Body of pancreas (tissue), 4 donors: ENCODE measurements at regions not wholly inside any gene's neighbourhood (a gene's known extent, or its start where the extent isn't known, plus 50 kb on each side); places are given as distances from the start of the nearest gene placed in this dataset.

Experiments
- ATAC-seq: fragments of 150-250 bp; one replicate; pipeline ENCODE4 v1.9.1; 2016
- DNase-seq, 4 donors: peaks; one replicate each; pipeline ENCODE4 v3.0.0-alpha.2; 2019
- H3K27ac ChIP-seq, 4 donors: fragments of 200-600 bp; sonication (generic); 1 replicate in 3 of 4; 2 replicates in 1 of 4; pipeline versions ENCODE4 v1.5.1 to v1.6.1; 2016 to 2019; ENCODE audit warnings: mild to moderate bottlenecking in 1 of 4, mixed read lengths in 1 of 4, moderate library complexity in 1 of 4
- H3K27me3 ChIP-seq, 2 donors: fragments of 200-600 bp; sonication (generic); one replicate each; pipeline ENCODE4 v1.6.0; 2016; ENCODE audit warnings: mild to moderate bottlenecking in 1 of 2
- H3K36me3 ChIP-seq, 2 donors: fragments of 200-600 bp; sonication (generic); replicated peaks in 1 of 2; 2 replicates each; pipeline ENCODE4 v1.5.1; 2016; ENCODE audit warnings: low read depth in 2 of 2; ENCODE audit not compliant: insufficient read depth in 1 of 2
- H3K4me1 ChIP-seq: fragments of 200-600 bp; sonication (generic); one replicate; pipeline ENCODE4 v1.6.0; 2016
- H3K4me3 ChIP-seq, 2 donors: fragments of 200-600 bp; sonication (generic); 1 replicate in 1 of 2; 2 replicates in 1 of 2; pipeline ENCODE4 v1.5.1; 2016 to 2019
- H3K9me3 ChIP-seq, 3 donors: fragments of 200-600 bp; sonication (generic); 1 replicate in 2 of 3; 2 replicates in 1 of 3; pipeline ENCODE4 v1.5.1; 2016
- POLR2A ChIP-seq, 3 donors: fragments of 450-650 bp; IDR thresholded peaks; one replicate each; pipeline ENCODE4 v1.6.1; 2016; ENCODE audit warnings: antibody characterized with exemption in 3 of 3, mild to moderate bottlenecking in 2 of 3
- WGBS, 2 donors: methylation state at CpG; one replicate each; pipeline ENCODE4 v1.1.5; 2017; 5-methylcytosine and 5-hydroxymethylcytosine counted together
- intact Hi-C: fragments of 100-400 bp; cut with DNase I; formaldehyde crosslinking; loops from one replicate; pipeline ENCODE4 v1.15.1; 2023
- TF ChIP-seq, protein P1 (sequence below), 7 experiments: fragments of 450-650 bp in 4 of 7; fragments of 200-600 bp in 3 of 7; sonication (generic) in 3 of 7; IDR thresholded peaks; one replicate each; pipeline ENCODE4 v1.5.1; 2016 to 2019; ENCODE audit warnings: antibody characterized with exemption in 7 of 7

DNA sequence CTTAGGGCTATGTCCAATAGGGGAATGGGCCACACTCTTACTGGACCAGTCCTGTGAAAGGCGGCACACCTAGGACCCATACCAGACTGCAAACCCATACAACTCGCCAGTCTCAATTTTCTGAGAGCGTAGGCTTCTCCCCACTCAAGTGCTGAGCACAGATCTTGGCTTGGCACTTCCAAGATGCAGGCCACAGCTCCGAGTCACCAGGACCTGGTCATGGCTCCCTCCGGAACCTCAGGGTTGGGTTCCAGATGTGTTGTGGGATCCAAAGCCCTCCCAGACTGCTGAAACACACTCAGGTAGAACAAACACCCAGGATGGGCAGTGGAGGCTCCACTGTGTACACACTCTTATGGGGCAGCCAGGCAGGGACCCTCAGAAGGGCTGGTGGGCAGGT lies 103.3 kb downstream of the TMEM144 start:
- no peak overlapping the region for H3K4me3 ChIP-seq
- TF ChIP-seq POLR2A (IDR thresholded peaks at IDR 0.05) = no peak
- TF ChIP-seq, protein P1, sequence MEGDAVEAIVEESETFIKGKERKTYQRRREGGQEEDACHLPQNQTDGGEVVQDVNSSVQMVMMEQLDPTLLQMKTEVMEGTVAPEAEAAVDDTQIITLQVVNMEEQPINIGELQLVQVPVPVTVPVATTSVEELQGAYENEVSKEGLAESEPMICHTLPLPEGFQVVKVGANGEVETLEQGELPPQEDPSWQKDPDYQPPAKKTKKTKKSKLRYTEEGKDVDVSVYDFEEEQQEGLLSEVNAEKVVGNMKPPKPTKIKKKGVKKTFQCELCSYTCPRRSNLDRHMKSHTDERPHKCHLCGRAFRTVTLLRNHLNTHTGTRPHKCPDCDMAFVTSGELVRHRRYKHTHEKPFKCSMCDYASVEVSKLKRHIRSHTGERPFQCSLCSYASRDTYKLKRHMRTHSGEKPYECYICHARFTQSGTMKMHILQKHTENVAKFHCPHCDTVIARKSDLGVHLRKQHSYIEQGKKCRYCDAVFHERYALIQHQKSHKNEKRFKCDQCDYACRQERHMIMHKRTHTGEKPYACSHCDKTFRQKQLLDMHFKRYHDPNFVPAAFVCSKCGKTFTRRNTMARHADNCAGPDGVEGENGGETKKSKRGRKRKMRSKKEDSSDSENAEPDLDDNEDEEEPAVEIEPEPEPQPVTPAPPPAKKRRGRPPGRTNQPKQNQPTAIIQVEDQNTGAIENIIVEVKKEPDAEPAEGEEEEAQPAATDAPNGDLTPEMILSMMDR (IDR thresholded peaks at IDR 0.05) = no peak
- intact Hi-C loops = no loop called here
- no peak for ATAC-seq
- peaks cover 8% of the 10 kb centered on the region for H3K4me1 ChIP-seq
- H3K36me3 ChIP-seq = no peaks in the 10 kb centered on the region
- no peak overlapping the region for H3K27ac ChIP-seq
- no peak for DNase-seq
- no peaks in the 10 kb centered on the region for H3K9me3 ChIP-seq
- no peaks in the 10 kb centered on the region for H3K27me3 ChIP-seq
- WGBS, 2 donors = 90 to 94% methylated on average over 4 to 5 of the region's 5 CpGs

DNA sequence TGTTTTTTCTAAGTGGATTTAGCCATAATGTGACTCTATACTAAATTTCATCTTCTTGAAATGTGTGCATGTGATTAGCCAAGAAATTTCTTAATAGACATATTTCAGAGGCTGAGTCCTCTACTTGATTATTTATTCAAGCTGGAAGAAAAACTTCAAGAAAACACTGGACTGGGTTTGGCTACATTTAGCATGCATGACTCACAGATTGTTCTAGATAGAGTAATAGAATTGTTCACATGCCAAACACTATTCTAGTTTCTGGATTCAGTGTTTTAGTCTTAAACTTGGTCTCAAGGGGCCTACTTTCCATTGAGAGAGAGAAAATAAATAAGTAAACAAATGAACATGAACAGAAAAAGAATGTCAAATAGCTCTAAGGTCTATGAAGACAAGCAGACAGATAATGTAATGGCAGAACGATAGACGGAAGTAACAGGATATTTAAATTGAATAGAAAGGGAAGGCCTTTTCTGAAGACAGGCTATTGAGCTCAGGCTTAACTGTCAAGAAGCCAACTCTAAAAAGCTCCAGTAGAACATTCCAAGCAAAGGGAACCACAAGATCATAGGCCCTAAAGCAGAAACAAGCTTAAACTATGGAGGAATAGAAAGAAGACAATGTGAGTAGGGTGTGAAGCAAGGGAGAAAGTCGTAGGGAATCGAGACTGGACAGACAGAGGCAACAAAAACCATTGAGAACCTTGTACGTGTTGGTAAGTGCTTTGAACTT lies 104.6 kb downstream of the TMEM144 start:
- DNase-seq (no peak), ATAC-seq (peak; percentile 81)
- peaks cover 8% of the 10 kb centered on the region for H3K4me1 ChIP-seq
- H3K27ac ChIP-seq = peak overlapping the region in 1 of 4 donors; percentile 16
- no peak overlapping the region for H3K4me3 ChIP-seq
- H3K9me3 ChIP-seq = no peaks in the 10 kb centered on the region
- WGBS, 2 donors = 75 to 76% methylated on average over 5 of the region's 5 CpGs
- no peaks in the 10 kb centered on the region for H3K36me3 ChIP-seq
- intact Hi-C loops = no loop called here
- H3K27me3 ChIP-seq = no peaks in the 10 kb centered on the region
- TF ChIP-seq POLR2A (IDR thresholded peaks at IDR 0.05) = no peak
- TF ChIP-seq, protein P1 (IDR thresholded peaks at IDR 0.05) = no peak

DNA sequence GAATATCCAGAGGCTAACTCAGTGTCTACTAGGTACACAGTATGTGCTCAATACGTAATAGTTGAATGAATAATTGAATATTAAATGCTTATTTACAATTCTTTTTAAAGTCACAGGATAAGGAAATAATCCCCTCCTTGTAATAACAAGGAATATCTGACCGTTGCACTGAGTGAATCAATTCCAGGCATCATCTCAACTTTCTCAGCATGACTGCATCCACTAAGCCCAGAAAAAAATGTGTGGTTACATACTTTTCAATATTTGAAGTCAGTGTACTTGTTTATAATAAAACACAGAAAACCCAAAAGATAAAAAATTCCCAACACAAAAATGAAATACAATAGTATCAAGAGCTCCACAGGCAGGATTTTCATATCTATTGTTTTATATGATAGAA lies 105.4 kb downstream of the TMEM144 start:
- 61 to 67% methylated on average over 2 of the region's 2 CpGs for WGBS, 2 donors
- no peak for DNase-seq
- Histone ChIP-seq H3K27ac (no peak overlapping the region), H3K9me3 (no peaks in the 10 kb centered on the region), H3K36me3 (no peaks in the 10 kb centered on the region), H3K4me1 (peaks cover 8% of the 10 kb centered on the region), H3K4me3 (no peak overlapping the region), H3K27me3 (no peaks in the 10 kb centered on the region)
- no peak for TF ChIP-seq POLR2A (IDR thresholded peaks at IDR 0.05)
- TF ChIP-seq, protein P1 (IDR thresholded peaks at IDR 0.05) = no peak
- no peak for ATAC-seq
- intact Hi-C loops = no loop called here

DNA sequence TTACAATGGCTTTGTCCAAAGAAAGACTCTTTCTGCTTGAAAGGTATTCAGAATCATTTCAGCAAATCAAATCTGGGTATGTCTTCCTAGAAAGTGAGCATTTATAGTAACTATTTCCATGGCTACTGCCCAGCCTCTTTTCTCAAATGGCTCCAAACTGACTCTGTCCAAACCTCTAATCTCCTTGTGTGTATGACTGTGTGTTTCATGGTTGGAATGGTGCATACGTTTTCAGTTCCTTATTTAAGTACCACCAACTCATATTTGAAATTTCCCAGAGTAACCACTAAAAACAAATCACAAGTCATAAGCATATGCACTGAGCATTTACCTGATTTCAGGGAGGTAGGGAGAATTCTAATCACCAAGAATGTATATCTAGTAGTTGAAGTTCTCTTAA lies 106.0 kb downstream of the TMEM144 start:
- ATAC-seq (no peak), DNase-seq (no peak)
- TF ChIP-seq POLR2A (IDR thresholded peaks at IDR 0.05) = no peak
- TF ChIP-seq, protein P1 (IDR thresholded peaks at IDR 0.05) = no peak
- intact Hi-C loops = no loop called here
- no peaks in the 10 kb centered on the region for H3K9me3 ChIP-seq
- no peaks in the 10 kb centered on the region for H3K27me3 ChIP-seq
- no peaks in the 10 kb centered on the region for H3K36me3 ChIP-seq
- 64 to 71% methylated on average over 1 of the region's 1 CpG for WGBS, 2 donors
- no peak overlapping the region for H3K27ac ChIP-seq
- H3K4me1 ChIP-seq = peaks cover 8% of the 10 kb centered on the region
- no peak overlapping the region for H3K4me3 ChIP-seq

DNA sequence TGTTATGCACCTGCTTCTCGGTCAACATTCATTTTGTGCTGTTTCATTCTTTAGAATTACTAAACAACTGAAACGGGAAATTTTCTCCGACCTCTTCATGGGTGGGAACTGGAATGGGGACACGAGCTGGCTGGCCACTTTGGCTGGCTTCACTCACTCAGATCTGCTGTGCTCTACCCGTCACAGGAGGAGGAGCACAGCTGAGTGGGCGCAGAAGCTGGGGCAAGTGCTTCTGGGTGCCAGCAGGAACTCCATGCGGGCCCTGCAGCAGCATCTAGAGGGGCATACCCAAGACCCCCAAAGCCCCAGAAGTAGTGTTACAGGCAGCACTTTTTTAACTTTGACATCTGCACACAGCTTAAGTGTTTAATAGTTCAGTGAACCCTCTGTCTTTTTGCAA lies 109.6 kb downstream of the TMEM144 start:
- TF ChIP-seq, protein P1 (IDR thresholded peaks at IDR 0.05) = no peak
- TF ChIP-seq POLR2A (IDR thresholded peaks at IDR 0.05) = no peak
- Histone ChIP-seq H3K27me3 (no peaks in the 10 kb centered on the region), H3K4me1 (no peaks in the 10 kb centered on the region), H3K9me3 (no peaks in the 10 kb centered on the region), H3K27ac (no peak overlapping the region), H3K36me3 (no peaks in the 10 kb centered on the region), H3K4me3 (no peak overlapping the region)
- DNase-seq (no peak), ATAC-seq (no peak)
- intact Hi-C loops = no loop called here
- WGBS, 2 donors = 82 to 91% methylated on average over 7 of the region's 7 CpGs
